Fibroblast of peridontal ligament (primary cell): ENCODE measurements at regions not wholly inside any gene's neighbourhood (a gene's known extent, or its start where the extent isn't known, plus 50 kb on each side); places are given as distances from the start of the nearest gene placed in this dataset.

Experiments used
- DNase-seq: peaks from one replicate; pipeline ENCODE4 v3.0.0-alpha.2; 2010; ENCODE audit errors: extremely low read depth

DNA sequence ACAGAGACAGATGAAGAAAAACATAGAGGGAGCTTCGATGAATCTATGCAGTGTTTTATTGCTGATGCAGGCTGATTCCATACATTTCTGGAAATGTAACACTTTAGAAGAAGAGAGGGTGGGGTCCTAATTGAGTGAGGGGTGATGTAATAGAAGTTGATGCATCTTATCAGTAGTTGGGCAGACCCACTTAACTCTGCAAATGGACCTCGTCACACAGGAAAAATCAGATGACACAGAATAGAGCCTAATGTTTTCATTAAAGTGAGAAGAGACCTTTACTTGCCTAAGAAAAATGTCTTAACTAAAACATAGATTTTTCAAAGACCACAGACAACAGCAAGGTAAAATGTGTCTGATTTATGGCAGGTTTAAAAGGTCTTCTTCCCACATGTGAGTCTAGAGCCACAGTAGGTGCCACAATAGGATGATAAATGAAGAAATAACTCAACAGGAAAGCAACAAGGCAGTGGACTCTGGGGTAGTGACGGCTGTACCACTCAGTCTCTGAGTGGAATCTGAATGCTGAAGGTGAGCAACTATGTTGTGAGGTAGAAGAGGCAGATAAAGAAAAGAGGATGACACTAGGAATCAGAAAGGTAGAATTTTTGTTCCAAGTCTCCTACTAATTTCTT, 414.7 kb upstream of the PIK3C3 start:
- DNase-seq: no peak

DNA sequence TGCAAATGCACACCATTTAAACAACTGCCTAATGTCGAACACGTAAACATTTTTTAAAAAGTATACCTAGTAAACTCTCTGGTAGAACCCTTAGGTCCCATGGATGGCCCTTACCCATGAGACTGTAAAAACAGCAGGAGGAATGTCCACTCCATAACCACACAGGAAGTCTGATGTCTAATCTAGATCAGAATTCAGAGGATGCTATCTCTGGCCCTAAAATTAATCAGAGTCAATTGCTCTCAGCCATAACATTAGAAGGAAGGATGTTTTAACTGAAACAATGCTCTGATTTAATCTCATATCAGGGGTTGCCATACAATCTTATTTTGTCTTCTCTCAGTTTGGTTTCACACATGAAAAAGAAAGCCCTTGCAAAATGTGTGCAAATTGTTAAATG, 416.3 kb upstream of the PIK3C3 start:
- no peak for DNase-seq

DNA sequence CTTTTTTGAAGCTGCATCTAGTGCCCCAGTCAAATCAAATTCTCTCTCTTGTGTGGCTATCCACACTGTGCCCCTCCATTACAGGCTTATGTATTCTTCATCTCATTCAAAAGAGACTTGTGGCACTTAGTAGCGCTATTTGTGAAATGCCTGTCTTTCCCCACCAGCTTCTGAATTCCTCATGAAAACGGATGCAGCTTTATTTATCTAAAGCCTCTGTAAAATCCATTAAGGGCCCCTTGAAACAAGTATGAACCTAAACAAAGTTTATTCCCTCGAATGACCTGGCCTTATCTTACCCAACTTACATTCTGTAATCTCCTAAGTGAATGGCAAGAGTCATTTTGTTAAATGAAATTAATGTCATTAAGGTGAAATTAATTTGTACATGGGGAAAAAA, 417.4 kb upstream of the PIK3C3 start:
- DNase-seq: no peak

DNA sequence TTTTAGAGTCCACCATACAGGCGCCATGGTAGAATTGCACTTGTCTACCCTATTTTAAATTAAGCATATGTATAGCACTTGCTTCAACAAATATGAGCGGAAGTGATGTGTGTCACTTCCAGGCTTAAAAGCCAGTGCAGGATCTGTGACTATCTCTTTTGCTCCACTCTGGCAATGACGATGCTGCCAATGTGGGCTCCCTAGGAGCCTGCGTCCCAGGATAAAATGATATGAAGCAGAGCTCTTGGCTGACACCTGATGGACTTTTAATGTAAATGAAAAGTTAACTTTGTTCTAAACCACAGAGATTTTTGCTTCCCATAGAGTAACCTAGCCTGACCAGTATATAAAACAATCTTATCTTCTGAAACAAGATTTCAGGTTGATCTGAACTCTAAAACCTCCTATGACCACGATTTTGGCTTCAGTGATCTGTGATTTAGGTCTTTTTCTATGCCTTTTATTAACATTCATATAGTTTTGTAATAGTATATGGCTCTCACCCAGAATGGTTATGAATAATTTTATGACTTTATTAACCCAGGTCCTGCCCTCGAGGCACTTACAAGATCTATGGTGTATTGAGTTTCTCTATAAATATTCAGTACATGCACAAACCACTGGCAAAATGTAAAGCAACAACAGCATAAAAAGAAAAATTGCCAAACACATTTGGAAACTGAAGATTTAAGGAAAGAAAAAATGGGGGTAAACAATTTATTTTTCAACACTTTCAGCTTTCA, 422.5 kb upstream of the PIK3C3 start:
- DNase-seq: no peak

DNA sequence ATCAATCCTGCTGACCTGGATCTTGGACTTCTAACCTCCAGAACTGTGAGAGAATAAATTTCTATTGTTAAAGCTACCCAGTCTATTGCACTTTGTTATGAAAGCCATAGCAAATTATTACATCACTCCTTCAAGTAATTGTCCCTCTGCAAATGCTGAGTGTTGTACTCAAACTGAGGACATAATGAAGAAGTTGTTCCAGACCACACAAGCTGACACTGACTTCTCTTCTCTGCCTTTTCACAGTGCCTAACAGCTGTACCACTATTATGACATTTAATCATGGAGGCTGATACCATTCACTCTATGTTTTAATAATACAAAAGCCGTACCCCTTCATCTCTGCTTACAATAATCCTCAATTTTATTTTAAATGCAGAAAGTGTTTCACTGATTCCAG, 424.1 kb upstream of the PIK3C3 start:
- DNase-seq: no peak

DNA sequence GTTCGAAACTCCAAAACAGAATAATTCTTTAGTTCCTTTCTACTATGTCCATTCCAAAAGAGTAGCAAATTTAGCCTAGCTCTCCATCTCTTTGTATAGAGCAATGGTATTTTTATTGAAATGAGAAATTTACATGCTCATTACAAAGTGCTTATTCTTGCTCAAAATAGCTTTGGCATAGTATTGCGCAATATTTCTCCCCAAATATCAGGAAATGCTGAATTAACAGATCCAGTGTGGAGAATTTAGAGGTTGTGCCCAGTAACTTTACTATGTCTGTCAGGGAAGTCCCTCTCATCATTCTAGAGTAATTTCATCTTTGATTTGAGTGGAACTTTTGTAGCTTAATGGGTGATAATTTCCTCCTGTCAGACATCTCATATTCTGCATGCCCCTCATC, 425.9 kb upstream of the PIK3C3 start:
- no peak for DNase-seq

DNA sequence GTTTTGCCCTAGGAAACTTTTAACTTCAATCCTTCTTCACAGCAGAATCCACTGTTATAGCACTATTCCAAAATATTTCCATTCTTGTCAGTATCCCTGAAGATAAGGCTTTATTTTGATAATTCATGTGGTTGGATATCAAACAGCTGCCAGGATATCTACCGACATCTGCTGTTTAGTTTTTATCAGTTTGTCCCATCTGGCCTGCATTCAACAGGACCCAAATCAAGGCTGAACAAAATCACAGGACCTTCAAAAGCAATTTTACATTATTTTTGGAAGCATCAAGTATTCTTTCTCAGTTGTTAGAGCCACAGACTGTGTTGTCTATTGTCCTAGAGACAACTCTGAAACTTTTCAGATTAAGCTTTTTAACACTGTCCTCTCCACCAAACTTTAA, 429.0 kb upstream of the PIK3C3 start:
- no peak for DNase-seq

DNA sequence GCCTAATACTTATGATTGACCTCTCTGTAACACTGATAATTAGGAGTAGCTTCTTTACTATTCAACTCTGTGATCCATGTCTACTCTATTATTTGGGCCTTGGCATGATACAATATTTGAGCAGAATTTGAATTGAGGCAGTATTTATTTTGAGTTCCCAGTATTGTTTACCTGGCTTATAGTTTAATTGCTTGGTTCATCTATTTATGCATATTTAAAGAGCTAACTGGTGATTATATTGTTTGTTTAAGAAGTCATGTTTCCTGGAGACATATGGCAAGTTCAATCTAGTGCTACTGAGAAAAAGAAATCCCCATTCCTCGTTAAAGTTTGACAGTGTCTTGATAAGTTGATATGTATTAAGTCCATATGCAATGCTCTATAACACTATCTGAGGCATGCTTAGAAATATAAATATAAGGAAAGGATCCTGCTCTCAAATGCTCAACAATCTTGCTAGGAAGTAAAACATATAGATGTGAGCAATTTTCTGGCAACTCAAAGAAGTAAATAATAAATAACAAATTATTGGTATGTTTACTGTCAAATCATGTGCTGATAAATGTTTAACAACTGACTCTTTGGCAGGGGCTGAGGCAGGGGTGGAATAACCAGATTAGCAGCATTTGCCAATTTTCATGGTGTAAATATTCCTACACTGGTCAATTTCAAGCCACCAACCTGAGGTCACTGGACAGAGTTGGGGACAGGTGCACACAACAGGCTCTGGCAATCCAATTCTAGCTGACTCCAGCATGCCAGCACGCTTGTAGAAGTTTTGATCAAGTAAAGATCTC, 430.2 kb upstream of the PIK3C3 start:
- DNase-seq: no peak

DNA sequence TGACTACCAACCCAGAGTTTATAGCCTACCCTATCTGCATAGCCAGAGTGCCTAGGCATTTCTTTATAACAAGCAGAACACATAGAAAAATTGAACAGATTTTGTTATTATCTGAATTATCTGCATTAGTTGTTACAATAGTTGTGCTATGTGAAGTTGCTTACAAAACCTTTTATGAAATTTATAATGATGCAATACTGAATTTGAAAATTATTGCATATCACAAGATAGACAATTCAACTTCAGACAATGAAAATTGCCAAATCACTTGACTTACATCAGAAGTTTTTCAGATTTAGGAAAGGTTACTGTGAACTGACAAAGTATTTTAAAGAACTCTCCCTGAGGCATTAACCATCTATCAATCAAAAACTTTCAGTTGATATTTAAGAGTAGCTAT, 437.9 kb upstream of the PIK3C3 start:
- no peak for DNase-seq

DNA sequence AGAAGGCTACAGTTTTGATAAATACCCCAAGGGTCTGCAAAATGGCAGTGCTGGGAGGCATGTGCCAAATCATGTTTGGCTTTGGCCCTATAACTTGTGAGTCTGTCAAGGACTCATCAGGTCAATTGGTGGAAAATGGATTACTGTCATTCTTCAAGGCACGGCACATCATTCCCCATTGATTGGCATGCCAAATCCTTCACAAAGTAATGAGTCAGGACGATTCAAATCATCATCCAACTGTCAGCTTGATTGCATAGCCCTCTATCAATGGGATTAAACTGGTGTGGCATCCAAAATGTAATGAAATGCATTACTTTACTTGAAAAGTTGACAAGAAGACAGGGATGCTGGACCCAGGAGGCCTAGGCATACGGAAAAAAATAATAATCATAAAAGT, 441.6 kb upstream of the PIK3C3 start:
- DNase-seq: no peak

DNA sequence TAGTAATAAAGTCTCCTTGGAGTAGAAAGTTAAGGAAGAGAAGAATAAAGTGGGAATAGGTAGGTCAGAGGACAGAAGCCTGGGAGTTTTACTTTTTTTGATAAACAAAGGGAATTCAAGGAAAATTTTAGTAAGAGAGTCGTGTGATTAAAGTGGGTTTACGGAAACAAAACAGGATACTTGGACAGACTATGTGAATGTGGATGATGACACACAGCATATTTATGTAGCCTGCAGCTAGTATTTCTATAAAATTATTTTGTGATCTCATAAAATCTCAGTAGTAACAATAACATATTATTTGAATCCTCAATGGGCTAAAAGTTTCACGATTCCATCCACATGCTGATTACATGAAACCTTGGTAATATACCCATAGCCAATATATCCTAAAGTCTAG, 450.7 kb upstream of the PIK3C3 start:
- no peak for DNase-seq

DNA sequence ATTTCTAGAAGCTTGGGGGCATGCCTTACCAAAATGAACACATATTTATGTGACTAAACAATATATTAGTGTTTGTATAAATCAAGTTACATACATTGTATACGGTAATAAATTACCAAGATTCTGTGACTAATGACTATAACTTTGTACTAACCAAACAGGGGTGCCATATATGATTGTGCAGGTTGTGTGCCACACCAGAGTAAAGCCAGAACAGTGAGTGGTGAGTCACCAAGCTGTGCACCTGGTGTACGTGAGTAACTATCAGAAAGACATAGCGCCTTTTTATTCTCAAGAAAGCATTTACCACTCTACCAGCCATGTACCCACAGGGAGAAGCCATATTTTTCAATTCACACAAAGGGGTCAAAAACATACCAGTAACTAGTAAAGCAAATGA, 453.2 kb upstream of the PIK3C3 start:
- DNase-seq: no peak

DNA sequence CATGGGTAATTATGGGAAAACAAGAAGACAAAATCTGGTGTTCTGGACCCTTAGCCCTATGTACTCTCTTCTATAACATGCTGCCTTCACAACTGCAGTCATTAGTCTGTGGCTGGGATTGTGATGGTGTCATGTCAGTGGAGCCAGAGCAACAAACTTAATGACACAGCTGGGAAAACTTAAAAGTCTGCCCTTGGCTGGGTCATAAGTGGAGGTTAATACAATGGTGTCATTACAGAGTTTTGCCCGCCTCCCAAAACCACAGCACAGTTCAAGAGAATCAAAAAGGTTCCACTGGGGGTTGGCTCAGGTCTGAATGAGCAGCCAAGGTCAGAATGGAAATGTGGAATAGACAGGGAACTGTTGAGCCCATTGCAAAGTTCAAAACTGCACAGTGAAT, 455.7 kb upstream of the PIK3C3 start:
- no peak for DNase-seq

DNA sequence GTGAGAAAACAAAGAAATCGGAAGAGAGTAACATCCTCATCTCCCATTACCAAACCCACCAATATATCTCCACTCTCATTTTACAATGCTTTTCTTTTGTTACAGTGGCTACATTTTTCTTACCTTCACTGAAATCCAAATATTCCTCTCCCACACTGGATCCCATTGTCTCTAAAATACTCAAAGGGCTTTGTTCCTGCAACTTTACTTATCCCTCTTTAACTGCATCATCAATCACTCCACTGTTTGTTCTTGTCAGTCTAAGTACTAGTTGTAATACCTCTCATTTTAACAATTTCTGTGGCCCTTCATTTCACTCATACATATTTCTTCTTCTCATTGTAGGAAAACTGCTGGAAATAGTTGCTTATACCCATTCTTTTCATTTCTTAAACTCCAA, 464.2 kb upstream of the PIK3C3 start:
- no peak for DNase-seq

DNA sequence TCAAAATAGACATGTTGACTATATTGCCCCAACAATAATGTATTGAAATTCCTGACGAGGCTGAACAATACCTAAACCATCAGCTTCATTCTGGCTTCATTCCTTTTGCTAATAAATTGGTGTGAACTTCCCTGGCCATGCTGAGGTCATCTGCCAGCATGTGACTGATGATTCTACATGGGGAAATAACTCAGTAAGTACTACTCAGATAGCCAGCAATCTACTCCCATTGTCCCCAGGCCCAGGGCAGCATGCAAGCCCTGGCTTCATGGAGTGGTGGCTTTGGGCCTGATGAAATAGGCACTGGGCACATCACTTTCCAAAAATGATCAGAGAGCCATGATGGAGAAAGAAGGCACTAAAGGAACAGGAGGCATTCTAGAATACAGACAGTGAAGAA, 468.5 kb upstream of the PIK3C3 start:
- DNase-seq: no peak

DNA sequence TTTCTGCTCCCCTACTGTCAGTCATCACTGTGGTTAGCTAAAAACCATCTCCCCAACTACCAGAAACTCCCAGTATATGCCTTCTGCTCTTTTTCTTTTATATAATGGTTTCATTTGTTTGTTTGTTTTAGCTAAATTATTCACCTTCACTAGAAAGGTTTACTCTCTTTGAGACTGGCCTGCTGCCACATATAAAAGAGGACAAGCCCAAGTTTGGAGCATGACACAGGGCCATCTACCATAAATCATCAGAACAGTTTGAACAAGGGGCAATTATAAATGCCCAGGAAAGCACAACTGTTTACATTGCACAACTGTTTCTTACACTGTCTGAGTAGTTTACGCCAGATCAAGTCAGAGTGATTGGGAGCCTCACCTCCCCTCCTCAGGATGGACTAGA, 471.0 kb upstream of the PIK3C3 start:
- DNase-seq: no peak

DNA sequence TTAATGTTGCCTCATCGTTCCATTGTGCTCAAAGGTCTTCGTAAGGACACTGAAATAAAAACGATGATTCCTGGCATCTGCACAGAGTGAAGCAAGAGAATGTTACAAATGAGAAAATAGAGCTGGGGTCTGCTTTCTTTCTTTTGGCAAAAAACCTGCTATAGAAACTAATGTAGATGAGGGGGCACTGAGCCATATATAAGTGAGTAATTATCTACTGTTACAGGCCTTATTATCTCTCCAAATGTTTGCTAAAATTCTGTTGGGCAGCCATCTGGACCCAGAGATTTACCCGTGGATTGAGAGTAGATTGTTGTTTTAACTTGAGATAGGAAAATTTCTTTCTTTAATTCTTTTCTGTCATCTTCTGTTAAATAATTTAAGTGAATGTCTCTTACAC, 472.5 kb upstream of the PIK3C3 start:
- no peak for DNase-seq

DNA sequence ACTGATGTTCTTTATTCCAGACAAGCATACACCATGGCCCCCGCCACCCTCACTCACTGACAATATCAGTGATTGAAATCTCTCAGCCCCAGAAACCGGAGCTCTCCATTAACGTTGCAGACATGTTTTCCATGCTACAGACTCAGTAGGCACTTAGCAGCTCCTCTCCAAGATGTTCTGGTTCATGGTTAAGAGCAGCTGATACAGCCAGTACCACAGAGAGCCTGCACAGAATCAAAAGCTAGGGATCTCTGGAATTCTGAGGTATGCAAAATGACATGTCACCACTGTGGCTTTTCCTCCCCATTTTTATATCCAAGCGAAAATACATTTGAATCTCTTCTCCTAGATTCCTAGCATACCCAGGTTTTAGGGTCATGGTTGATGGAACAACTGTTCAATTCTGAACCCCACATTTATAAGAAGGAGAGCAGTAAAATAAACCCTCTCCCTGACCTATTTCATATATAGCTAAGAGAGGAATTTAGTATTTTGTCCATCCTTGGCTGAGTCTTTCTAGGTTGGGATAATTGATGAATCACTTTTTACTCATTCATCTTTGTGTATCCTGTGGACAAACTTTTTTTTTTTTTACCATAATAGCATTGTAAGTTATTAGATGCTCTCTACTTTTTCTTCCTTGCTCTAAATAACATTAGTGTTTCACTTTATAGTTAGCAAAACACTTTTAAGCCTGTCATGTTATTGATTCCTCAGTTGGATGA, 488.4 kb upstream of the PIK3C3 start:
- peak; percentile 0 for DNase-seq

DNA sequence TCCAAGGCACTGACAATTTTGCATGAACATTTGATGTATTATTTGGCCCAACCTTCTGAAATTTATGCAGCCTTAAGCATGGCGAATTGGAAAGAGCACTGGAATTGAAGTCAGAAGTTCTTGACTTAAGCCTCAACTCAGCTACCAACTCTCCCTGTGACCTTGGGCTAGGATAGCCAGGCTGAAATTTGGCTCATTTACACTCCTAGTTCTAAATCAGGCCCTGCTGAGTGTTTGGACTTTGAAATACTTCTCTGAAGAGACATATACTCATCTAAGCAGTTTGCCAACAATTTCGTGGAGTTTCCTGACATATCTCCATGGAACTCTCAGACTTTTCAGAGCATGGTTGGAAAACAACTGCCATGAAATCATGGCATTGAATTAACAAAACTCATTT, 489.6 kb upstream of the PIK3C3 start:
- DNase-seq: no peak

DNA sequence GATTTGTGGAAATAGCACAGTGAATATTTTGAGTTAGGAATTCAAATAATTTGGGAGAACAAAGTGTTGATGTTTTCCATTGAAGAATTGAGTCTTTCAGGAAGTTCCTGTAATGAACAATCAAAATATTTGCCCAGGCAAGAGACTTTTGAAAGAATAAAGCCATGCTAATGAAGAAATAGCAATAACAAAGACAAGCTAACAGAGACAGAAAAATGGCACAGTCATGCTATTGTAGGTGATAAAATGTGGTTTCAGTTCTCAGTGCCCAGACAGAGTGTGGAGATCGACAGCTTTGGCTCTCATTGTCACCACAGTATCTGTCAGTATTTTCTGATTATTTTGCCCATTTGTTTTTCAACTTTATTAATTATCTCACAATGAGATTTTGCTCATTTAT, 490.8 kb upstream of the PIK3C3 start:
- no peak for DNase-seq

DNA sequence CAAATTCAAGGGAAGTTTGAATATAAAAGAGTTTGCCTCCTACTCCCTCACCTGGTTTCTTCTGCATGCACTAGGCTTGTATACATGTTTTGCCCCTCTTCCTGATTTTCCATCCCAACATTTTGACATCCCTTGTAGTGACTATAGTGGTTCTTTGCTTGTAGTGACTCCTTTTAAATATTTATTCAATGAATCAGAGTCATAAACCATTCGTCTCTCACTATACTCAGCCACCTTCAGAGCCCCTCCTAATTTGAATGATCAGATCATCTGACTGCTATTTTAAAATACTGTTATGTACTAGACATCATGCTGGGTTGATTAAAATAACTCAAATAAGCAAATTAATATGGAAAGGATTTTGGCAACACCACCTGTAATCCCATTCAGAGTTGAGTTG, 492.1 kb upstream of the PIK3C3 start:
- DNase-seq: no peak

DNA sequence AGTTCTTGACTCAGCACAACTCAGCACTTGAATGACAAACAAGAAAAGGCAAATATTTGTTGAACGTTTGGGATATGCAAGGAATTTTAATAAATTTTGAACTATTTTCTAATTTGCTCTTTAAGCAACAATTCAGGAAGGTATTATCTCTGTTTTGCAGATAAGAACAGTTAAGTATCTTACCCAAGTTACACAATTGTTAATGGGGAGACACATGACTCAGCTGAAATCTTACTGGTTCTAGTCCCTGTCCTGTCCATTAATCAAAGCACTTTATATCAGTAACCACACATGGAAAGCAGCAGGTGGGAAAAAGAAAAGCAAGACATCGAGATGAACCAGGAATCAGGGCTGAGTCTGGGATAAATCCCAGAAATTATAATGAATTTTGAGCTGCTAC, 493.9 kb upstream of the PIK3C3 start:
- no peak for DNase-seq
